ENCODE measurements at regions not wholly inside any gene's neighbourhood (a gene's known extent, or its start where the extent isn't known, plus 50 kb on each side); places are given as distances from the start of the nearest gene placed in this dataset.

DNA sequence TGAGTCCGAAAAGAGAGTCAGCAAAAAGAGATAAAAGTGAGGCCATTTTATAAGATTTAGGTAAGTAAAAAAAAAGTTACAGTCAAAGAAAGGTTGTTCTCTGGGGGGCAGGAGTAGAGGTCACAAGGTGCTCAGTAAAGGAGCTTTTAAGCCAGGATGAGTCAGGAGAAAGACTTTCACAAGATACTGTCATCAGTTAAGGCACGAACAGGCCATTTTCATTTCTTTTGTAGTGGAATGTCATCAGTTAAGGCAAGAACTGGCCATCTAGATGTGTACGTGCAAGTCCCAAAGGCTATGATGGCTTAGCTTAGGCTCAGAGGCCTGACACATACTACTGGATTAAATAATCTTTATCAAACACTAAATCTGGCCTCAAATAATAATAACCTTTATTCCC is 1207.3 kb upstream of the FAM98A start:
- no peak for TF ChIP-seq POLR2A (IDR thresholded peaks at IDR 0.05)
- TF ChIP-seq, protein P1, sequence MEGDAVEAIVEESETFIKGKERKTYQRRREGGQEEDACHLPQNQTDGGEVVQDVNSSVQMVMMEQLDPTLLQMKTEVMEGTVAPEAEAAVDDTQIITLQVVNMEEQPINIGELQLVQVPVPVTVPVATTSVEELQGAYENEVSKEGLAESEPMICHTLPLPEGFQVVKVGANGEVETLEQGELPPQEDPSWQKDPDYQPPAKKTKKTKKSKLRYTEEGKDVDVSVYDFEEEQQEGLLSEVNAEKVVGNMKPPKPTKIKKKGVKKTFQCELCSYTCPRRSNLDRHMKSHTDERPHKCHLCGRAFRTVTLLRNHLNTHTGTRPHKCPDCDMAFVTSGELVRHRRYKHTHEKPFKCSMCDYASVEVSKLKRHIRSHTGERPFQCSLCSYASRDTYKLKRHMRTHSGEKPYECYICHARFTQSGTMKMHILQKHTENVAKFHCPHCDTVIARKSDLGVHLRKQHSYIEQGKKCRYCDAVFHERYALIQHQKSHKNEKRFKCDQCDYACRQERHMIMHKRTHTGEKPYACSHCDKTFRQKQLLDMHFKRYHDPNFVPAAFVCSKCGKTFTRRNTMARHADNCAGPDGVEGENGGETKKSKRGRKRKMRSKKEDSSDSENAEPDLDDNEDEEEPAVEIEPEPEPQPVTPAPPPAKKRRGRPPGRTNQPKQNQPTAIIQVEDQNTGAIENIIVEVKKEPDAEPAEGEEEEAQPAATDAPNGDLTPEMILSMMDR (IDR thresholded peaks at IDR 0.05): no peak

All from right lobe of liver (tissue), 4 donors.